Stimulated activated CD4-positive, alpha-beta T cell treated with anti-CD3 and anti-CD28 coated beads, TNF-alpha, amount 100 ng/mL, for 4 hours (primary cell): ENCODE measurements at regions not wholly inside any gene's neighbourhood (a gene's known extent, or its start where the extent isn't known, plus 50 kb on each side); places are given as distances from the start of the nearest gene placed in this dataset.

Source experiments
- DNase-seq, 3 experiments: peaks; one replicate each; pipeline ENCODE4 v3.0.0-alpha.2; 2020; ENCODE audit warnings: low read depth in 3 of 3

DNA sequence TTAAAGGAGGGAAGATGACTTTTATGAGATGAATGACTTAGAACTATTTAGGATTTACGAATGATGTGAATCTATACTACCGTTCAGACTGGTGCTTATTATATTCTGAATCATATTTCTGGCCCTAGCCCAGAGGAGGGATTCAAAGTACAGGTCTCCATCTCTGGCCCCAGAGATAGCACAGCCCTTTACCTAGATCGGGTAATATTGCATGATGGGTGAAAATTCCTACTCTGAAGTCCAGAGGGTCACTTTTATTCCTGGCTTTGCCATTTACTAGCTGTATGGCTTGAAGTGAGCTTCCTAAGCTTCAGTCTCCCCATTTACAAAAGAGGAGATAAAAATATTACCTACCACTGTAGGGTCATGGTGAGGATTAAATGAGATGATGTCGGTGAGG lies 135.8 kb upstream of the OSR1 start:
- DNase-seq, result no peak

DNA sequence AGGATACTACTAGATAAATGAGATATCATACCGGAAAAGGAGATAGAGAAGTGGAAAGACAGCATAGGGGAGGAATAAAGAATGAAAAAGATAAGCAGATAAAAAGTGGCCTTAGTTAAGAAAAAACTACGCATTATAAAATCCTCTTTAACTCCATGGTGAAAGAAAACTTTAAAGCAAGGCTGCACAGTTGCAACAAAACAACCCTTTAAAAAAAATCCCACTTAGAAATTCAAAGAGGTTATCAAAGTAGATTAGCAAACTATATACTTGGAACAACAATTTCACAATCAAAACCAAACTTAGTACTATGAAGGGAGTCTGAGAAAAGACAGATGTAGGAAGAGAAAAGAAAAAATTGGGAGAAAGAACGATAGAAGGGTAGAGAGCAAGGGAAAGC lies 133.4 kb upstream of the OSR1 start:
- DNase-seq, result no peak

DNA sequence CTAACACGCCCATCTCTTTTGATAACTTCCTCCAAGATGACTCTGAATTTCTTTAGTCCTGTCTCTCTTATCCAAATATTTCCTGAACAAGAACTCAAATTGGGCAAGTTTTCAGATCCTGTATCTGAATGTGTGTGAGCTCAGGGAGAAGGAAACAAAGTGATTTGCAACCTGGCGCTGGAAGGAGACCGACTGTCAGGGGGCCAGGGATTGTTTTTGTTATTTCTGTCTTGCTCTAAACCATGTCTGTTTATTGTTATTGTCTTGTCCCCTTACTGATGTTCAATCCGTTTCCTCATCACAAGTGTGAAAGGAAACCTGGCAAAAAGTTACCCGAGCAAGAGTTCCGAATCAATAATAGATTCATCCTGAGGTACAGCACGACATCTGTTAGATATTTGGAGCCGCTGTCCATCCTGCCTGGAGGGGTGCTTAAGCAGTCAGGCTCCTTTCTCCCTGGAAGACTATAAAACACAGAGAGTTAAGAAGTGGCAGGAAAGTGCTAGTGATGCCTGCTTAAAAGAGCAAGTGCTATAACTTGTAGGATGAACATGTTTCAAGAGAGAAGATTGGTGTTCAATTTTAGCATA lies 132.5 kb upstream of the OSR1 start:
- no peak for DNase-seq

DNA sequence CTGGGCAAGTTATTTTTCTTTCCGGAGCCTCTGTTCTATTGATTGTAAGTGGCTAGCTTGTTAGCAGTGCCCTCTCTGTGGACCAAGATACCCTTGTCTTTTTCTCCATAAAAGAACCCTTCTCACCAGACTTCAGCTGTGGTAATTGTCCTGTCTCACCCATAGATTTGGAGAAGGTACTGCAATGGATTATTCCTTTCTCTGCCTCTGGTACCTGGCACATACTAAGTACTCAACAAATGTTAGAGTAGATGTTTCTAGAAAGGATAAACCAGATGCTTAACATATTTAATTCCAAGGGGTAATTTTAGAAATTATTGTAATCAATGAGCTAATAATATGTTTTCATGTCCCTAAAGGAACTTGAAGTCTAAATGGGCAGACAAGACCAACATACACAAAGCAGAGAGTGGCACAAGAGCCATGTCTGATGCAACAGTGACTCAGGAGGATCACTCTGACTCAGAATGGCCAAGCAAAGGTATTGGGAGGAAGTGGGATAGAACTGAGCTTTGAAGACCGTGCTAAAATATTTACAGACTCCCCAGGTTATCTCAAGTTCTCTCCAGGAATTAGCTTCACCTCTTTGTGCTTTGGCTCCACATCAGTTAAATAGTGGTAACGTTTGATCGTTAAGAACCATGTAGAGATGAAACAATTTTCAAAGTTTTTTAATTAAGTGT lies 129.7 kb upstream of the OSR1 start:
- DNase-seq, result no peak

DNA sequence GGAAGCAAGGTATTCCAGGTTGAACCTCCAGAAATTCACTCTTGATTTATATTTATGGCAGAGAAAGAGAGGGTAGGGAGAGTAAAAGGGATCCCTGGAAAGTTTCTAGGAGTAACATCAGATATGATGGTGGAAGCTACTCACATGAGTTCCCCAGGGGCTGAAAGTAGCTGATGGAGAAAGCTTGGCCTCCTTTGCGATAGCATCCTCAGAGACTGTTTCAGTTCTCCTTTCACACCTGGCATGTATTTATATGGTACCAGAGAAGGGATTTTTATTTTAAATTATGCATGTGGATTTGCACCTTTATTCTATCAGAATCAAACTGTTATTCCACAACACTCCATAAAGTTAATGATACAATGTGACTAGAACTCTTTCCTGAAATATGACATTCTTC lies 126.3 kb upstream of the OSR1 start:
- no peak for DNase-seq

DNA sequence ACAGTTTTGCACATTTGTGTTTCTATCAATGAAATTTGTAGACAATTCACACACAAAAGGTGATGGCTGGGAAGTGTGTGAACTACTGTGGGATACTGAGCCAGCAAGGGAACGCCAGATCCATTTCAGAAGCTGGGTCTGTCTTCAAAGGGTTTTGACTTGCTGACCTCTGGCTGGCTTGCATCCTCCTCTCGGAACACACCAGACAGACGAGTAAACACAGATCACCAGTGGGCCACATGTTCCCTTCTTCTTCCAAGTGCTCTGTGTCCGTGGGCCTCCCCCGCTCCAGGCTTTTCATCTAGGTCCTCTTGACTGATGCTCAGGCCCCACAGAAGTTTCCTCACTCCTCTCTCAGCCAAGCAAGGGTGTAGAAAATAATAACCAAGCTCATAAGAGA lies 122.2 kb upstream of the OSR1 start:
- no peak for DNase-seq

DNA sequence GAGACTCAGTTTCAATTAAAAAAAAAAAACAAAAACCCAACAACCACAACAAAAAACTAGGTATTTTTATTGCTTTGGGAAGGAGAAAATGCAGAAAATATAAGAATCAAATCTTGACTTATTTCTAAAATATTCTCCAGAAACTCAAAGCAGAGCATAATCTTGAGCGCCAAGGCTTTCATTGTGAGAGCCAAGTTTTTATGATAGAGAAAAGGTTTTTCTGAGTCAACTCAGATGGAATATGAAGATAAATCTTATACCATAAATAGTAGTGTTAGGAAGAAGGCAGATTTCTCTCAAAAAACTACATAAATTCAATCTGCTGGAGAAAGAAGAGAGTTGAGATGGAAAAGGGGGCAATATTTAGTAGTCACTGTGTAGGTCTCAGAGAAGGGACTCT lies 121.2 kb upstream of the OSR1 start:
- no peak for DNase-seq

DNA sequence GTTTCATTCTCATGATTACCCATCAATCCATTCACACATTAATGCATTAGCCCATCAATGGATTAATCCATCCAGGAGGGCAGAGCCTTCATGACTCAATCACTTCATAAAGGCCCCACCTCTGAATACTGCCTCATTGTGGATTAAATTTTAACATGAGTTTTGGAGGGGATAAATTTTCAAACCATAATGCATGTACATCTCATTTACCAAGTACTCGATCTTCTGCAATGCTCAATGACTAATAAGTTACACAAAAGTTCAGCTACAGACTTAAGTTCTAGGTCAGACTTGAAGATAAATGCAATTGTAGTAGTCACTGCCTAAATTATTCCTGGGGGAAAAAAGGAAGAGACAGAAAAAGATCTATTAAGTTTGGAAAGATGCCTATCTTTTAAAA lies 120.0 kb upstream of the OSR1 start:
- DNase-seq, result no peak

DNA sequence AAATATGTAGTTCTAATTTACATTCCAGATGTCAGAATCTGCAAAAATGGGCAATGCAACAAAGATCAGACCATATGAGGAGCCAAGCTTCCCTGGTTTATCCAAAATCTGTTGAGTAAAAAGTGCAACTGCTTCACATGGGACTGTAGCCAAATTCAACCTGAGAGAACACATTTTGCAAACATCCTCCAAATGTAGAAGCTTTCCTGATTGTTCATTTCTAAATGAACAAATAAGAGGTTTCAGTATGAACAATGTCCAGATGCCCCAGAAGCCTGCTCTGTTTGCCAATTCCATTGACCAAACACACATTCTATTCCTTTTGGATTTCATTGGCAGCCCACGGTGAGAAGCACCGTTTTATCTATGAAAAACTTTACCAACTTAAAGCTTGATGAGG lies 117.9 kb upstream of the OSR1 start:
- no peak for DNase-seq

DNA sequence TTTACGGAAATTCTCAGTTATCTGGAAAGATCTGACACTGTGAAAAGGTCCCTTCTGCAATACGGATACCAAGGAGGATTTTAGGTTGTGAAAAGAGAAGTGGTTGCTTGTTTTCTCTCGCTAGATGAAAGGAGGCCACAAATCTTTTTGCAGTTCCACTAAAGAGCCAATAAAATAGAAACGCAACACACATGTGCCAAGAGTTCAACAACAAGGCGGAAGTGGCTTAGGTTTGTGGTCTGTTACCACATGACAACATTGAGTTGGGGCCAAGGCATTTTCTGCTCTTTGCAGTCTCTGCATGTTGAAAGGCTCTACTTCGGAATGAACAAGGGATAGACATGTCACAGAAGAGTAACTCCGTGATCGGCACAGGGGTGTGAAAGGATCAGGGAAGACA lies 115.7 kb upstream of the OSR1 start:
- DNase-seq, result peak in 1 of 3 experiments; percentile 2

DNA sequence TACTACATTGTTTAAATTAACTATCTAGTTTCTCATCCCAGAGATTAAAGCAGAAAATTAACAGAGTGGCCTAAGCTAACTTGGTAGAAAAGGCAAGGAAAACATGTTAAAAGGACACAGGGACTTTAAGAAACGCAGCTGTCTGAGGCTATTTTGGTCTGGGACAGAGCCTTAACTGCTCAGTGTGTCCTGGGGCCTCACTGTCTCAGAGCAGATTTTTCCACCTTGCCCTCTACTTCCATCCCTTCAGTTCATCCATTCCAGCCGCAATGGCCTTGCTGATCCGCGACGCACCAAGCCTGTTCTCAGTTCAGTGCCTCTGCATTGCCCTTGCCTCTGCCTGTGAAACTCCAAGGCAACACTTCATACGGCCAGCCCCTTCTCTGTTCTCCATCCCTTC lies 114.9 kb upstream of the OSR1 start:
- DNase-seq, result no peak

DNA sequence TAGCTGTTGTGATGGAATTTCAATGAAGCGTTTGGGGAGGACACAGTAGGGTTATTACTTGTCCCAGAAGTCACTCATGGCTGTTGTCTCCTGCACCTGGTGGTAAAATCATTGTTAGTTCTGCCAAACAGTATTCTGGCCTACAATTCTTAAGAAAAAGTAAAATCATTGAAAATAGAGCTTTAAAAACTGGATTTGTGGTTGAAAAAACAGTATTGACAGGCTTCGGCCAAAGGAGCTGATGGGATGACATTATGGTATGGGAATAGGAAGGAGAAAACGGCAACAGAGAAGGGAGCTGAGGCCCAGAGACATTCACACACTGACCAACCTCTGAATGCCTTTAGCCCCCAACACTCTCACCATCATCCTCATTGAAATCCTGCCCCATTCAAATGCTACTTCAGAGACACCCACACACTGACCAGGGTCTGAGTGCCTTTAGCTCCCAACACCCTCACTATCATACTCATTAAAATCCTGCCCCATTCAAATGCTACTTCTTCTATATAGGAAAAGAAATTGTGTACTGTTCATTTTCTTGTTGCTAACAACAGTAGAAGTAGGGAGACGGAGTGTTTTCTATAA lies 114.1 kb upstream of the OSR1 start:
- no peak for DNase-seq

DNA sequence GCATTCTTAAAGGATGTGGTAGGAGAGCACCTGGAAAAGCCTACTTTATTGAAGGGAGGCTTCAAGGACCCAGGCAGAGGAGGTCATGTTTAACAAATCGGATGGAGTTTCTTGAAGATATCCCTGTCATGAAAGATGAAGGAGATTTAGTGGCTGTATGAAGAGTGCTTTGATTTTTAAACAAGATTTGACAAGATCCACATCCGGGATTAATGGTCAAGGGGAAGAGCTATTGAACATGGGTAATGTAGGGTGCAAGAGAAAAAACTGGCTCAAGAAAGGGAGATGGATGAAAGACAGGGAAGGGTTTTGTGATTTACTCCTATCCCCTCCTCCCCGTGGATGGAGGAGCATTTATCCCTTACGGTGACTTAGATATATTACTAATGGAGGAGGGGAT lies 113.1 kb upstream of the OSR1 start:
- no peak for DNase-seq

DNA sequence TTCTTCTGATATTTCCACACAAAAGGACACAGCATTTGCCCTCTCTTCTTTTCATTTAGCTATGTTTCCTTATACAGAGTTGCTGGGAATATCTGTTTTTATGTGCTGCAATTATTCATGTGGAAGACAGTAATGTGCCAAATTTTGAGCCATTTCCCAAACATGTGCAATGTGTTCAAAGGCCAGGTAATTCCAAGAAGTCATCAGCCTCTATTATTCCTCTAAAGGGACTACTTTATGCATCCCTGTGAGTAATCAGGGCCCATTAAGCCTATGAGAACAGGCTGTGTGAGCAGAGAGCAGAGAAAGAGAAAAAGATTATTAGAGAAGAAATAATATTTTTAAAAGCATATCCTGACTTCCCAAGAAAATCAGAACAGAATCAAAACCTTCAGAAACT lies 107.6 kb upstream of the OSR1 start:
- no peak for DNase-seq

DNA sequence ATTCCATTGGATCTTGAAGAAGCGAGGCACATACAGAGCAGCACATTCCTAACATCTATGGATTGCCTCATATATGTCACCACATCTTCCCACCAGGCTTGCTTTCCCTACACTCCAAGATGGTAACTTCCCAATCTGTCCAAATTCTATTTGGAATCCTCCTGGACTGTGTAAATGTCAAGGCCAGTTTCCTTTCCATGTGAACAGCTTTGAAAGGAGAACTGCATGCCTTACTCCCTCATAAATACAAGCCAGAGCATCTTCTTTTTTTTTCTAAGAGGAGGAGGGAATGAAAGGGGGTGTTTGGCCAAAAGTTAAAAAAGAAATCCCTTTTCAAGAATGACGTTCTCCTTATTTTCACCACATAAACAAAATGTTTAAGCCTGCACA lies 103.8 kb upstream of the OSR1 start:
- DNase-seq, result no peak

DNA sequence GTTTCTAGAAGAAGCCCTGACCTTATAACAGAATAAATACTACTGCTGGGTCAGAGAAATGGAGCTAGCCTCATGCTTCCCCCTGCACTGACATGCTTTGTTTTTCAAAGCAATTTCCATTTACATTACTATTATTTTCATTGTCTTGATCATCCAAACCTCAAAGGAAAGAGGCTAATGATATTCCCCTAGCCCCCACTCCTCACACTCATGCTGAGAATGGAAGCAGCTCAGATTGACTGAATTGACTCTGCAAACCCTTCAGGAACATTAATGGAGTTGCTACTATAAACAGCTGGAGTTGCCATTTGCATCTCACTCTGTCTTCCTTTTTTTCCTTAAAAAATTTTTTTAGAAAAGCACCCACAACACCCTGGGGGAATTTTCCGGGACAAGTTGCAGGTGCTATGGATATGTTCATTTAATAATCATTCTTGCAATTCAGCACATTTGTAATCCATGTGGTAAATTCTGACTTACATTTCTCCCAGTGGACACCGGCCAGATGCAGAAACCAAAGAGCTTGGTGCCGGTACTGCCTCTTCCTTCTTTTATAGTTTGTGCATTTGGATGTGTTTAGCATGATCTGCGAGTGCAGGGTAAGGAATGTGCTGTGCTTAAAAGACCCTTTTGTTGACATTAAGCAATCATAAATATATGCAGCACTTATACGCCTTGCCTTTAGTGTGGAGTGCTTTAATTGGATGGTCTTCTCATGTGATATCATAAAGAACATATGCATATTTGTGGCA lies 103.3 kb upstream of the OSR1 start:
- DNase-seq, result no peak

DNA sequence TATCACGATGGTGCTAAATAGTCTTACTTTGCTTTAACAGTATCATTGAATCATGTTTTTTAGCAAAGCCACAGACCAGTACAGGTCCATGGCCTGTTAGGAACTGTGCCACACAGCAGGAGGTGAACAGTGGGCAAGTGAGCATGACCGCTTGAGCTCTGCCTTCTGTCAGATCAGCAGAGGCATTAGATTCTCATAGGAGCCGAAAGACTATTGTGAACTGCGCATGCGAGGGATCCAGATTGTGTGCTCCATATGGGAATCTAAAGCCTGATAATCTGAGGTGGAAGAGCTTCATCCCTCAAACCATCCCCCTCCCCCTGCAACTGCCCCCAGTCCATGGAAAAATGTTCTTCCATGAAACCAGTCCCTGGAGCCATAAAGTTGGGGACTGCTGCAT lies 102.3 kb upstream of the OSR1 start:
- no peak for DNase-seq

DNA sequence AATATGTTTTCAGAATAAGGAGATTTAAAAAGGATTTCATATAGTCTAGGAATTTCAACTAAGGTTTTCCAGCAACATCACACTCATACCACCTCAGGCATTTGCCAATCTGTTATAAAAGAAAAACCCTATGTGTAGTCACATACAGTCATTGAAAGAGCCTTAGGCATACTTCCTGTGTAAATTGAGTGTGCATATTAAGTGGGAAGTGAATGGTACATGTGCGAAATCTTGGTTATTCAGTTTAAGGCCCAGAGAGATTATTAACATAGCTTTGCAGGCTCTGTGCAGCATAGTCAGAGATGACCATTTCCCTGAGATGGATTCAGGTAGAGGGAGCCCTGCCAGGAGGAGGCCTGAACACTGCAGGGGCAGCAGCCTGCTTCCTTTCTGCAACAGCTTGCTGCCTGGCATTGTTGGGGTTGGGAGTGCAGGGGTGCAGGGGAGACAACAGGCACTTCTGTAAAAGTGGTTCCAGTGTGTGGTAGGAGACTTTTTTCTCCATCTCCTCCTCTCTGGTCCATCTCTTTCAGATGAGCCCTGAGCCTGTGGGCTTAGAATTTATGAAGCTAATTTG lies 100.1 kb upstream of the OSR1 start:
- DNase-seq, result no peak

DNA sequence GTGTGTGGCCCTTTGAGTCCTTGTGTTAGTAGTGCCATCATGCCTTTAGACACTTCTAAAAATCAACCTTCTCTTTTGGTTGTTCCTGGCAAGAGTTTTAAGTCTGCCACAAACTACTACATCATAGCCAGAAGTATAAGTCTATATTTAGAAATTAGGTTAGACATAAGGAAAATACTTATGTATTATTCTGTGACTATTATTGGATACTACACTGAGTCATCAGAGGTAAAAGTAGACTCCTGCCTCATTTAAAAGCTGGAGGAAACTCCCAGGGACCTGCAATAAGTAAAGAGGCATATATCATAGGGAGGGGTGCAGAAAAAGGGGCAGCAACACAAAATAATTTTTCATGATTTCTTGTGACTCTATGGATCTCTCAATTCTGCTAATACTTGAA lies 99.4 kb upstream of the OSR1 start:
- no peak for DNase-seq

DNA sequence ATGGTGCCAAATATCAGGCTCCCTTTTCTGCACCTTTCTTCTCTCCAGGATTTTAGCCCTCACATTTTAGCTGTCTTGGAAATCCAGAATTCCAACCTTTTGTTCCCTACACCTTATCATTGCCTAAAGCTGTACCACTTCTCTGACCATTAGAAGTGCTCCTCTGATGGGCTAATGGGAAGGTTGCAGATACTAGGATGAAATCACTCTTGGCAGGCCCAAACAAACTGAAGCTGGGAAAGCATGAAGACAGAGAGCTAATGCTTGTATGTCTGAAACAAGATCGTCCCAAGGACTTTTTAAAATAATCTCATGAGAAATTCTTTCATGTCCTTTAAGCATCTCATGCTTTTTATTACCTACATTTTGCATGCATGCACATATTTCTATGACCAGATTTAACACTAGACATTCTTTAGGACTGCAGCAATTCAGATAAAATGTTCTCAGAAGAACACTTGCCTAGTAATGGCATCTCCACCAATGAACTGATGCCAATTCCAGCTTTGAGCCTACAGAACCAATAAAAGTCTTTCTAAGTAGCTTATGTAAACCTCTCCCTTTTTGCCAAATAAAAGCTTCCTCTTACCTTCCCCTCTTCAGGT lies 98.4 kb upstream of the OSR1 start:
- no peak for DNase-seq

DNA sequence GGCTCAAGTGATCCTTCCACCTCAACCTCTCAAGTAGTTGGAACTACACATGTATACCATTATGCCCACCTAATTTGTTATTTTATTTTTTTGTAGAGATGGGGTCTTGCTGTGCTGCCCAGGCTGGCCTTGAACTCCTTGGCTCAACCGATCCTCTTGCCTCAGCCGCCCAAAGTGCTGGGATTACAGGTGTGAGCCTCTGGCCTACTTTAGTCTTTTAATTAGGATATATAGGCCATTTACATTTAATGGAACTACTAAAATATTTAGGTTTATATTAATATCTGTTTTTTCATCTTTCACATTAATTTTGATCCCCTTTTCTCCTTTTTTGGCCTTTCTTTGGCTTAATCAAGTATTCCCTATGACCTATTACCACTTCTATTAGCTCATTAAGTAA lies 95.7 kb upstream of the OSR1 start:
- no peak for DNase-seq

DNA sequence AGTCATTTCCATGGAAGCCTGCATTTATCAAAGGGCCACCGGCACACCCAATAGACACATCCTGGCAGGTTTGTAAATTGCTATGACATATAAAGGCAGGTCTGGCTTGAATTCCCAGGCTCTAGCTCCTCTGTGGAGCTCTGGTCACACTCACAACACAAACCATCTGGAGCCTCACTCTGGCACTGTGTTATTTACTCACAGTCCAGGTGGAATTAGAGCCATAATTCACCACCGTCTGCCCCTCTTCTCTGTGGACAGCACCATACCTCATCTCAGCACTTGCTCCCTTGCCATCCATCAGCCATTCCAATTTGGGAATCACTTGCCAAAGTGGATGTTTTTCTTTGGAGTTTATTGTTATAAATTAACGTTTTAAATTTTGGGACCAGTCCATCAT lies 84.3 kb upstream of the OSR1 start:
- no peak for DNase-seq
